ENCODE measurements at regions not wholly inside any gene's neighbourhood (a gene's known extent, or its start where the extent isn't known, plus 50 kb on each side); places are given as distances from the start of the nearest gene placed in this dataset.

DNA sequence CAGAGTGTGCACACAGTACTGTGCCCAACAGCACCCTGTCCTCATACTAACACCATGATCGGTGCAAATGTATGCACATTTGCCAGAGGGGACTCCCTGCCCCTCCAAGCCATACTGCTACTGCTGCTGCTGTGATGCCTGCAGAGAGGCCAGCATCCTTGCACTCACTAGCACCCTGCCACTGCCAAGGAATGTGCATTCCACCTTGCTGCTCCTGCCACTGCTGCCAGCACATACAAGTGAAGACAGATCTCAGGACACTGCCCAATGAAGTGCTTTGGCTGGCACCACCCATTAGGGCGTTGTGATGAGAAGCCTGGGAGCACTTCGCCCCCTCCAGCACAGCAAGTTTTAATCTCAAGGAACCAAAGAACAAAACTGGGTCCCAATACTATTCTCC lies 146.3 kb upstream of the DMD start:
- TF ChIP-seq, protein P1, sequence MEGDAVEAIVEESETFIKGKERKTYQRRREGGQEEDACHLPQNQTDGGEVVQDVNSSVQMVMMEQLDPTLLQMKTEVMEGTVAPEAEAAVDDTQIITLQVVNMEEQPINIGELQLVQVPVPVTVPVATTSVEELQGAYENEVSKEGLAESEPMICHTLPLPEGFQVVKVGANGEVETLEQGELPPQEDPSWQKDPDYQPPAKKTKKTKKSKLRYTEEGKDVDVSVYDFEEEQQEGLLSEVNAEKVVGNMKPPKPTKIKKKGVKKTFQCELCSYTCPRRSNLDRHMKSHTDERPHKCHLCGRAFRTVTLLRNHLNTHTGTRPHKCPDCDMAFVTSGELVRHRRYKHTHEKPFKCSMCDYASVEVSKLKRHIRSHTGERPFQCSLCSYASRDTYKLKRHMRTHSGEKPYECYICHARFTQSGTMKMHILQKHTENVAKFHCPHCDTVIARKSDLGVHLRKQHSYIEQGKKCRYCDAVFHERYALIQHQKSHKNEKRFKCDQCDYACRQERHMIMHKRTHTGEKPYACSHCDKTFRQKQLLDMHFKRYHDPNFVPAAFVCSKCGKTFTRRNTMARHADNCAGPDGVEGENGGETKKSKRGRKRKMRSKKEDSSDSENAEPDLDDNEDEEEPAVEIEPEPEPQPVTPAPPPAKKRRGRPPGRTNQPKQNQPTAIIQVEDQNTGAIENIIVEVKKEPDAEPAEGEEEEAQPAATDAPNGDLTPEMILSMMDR (IDR thresholded peaks at IDR 0.05): no peak
- no peak for TF ChIP-seq POLR2A (IDR thresholded peaks at IDR 0.05)

Measured in right lobe of liver (tissue), 4 donors.